RKO (cell line): ENCODE measurements at regions not wholly inside any gene's neighbourhood (a gene's known extent, or its start where the extent isn't known, plus 50 kb on each side); places are given as distances from the start of the nearest gene placed in this dataset.

Experiments
- DNase-seq: peaks from one replicate; pipeline ENCODE4 v3.0.0-alpha.2; 2016; ENCODE audit warnings: low spot score

GRCh38 chr11:34564406-34564805 lies 50.8 kb upstream of the ELF5 start:
- no peak for DNase-seq

GRCh38 chr11:34564807-34565241 lies 51.2 kb upstream of the ELF5 start:
- no peak for DNase-seq

DNA sequence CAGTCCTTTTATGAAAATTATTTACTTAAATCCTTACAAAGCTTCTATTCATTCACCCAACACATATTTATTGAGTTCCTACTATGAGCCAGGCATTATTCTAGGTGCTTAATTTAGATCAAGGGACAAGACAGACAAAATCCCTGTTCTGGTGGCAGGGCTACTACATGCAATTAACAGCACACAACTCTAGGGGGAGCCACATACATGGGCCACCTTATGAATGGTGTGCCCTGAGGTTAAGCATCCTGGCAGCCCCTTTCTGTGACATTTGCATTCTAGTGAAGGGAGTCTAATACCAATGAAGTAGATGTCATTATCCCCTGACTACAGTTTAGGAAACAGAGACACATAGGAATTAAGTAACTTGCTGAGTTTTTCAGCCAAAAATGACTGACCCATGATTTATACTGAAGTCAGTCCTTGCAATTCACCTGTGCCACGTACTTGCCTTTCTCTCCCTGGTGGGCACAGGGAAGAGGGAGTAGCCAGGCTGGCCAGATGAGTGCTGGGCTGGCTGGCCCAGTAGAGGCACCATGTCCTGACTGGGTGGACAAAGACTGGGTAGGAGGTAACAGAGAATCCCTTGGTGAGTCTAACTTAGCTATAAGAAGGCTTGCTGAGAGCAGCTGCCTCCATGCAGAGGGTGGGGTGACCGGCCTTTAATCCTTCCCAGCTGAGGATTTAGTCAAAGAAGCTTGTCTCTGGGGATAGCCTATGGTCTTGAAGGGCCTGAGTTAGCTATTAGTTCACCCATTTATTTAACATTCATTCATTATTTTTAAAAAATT lies 52.0 kb upstream of the ELF5 start:
- DNase-seq, result peak; percentile 7

- DNase-seq, result no peak
Measured at GRCh38 chr11:34566208-34566551, 52.6 kb upstream of the ELF5 start.

DNA sequence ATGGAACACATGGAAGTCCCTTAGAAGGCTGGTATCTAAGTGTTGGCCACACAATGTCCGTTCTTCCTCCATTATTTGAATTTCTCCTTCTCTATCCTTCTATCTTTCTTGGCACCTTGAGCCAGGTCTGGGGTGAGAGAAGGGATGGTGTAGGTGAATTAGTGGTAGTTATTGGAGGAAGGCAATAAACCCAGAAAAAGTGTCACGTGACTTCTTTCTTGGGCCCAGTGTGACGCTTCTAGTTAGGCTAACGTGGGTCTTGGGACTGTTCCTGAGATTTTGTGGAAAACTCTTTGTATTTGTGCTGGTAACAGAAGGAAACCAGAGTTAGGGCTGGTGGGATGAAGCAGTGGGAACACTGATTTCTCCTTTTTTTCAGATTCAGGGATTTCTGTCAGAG lies 53.1 kb upstream of the ELF5 start:
- DNase-seq, result no peak

- no peak for DNase-seq
Measured at GRCh38 chr11:34567733-34568132, 53.2 kb upstream of the EHF start.

DNA sequence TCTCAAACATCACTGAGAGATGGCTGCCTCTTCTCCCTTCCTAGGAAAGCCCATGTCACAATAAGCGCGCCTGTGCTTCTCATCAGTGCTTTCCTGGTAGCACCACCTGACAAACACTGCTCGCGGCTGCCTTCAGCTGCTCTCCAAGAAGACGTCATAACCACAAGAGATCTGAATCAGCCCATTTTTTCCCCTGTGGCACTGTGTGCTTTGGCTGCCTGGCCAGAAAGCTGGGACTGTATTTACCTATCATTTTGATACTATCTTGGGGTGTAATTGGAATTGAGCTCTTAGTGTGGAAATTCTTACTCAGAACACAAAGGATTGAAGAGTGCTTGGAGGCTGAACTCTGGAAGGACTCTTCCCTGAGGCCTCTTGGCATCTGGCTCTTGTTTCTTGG lies 50.3 kb upstream of the EHF start:
- DNase-seq, result no peak
